ENCODE measurements at regions not wholly inside any gene's neighbourhood (a gene's known extent, or its start where the extent isn't known, plus 50 kb on each side); places are given as distances from the start of the nearest gene placed in this dataset.

GRCh38 chr5:109981979-109982378 is 292.3 kb downstream of the MAN2A1 start:
- TF ChIP-seq CTCF (conservative IDR thresholded peaks at IDR 0.05; ENCODE audit: low read depth in 2 of 2), result no peak
- TF ChIP-seq EZH2 (IDR thresholded peaks at IDR 0.05; ENCODE audit: low read depth, unreplicated experiment), result no peak
- TF ChIP-seq REST (IDR thresholded peaks at IDR 0.05; ENCODE audit: unreplicated experiment), result no peak
- no peak for TF ChIP-seq POLR2AphosphoS5 (IDR thresholded peaks at IDR 0.05; ENCODE audit: low read depth)
- TF ChIP-seq CREB1 (CRISPR knock-in tag; IDR thresholded peaks at IDR 0.05; ENCODE audit: low read depth), result no peak
- no peak for TF ChIP-seq NANOG (IDR thresholded peaks at IDR 0.05; ENCODE audit: borderline replicate concordance)
- TF ChIP-seq ZNF114 (CRISPR knock-in tag; IDR thresholded peaks at IDR 0.05), result no peak
- TF ChIP-seq ETS1 (IDR thresholded peaks at IDR 0.05), result no peak
- TF ChIP-seq JUNB (IDR thresholded peaks at IDR 0.05; ENCODE audit: unreplicated experiment), result no peak
- TF ChIP-seq EZH2phosphoT487 (IDR thresholded peaks at IDR 0.05; ENCODE audit: unreplicated experiment), result no peak

All from GM23338 (cell line).